GM21528 (cell line): ENCODE measurements at regions not wholly inside any gene's neighbourhood (a gene's known extent, or its start where the extent isn't known, plus 50 kb on each side); places are given as distances from the start of the nearest gene placed in this dataset.
"Not testable (repeated sequence)": the region's sequence is repeated elsewhere in the genome, so short reads cannot be mapped to it uniquely, and the experiment has no call there.

Experiments used
- ATAC-seq: cut with Tn5 transposase; IDR thresholded peaks from one replicate; pipeline ENCODE4 v1.9.1; 2021; ENCODE audit warnings: mild to moderate bottlenecking, moderate library complexity; ENCODE audit not compliant: unreplicated experiment, low FRiP score

DNA sequence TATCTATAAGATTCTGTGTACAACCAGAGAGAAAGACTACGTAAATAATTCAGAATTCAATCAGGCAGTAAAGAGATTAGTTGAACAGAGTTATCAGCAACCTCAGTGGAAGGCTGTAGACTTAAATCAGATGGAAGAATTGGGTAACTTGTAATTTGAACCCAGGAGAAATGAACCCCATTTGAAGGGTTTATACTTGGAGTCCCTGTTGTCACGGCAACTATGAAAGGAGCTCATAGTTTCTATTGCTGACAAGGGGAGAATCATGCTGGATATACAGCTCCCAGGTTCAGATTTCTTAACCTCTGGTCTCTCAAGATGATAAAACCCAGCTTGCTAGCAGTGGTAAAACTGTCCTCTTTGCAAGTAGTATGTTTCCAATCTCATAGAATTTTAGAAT, 54.4 kb upstream of the BMP4 start:
- no peak for ATAC-seq

GRCh38 chr14:54023027-54023426, 66.4 kb upstream of the BMP4 start:
- no peak for ATAC-seq

DNA sequence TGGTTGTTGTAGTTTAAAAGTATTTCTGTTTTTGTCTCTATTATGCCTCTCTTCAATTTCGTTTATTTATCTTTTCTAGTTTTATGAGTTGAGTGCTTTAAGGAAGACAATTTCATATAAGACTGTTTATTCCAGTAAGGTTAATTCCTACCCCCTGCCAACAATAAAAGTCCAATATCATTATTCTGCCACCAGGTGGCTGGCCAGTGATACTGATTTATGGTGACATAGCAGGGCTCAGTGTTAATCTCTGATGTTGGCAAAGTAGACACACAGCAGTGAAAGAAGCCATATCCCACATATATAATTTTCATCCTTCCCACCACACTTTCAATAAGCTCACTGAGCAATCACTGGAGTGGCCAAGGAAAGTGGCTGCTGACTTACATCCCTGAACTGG, 69.0 kb upstream of the BMP4 start:
- no peak for ATAC-seq

GRCh38 chr14:54026671-54027070, 70.0 kb upstream of the BMP4 start:
- ATAC-seq, result no peak

DNA sequence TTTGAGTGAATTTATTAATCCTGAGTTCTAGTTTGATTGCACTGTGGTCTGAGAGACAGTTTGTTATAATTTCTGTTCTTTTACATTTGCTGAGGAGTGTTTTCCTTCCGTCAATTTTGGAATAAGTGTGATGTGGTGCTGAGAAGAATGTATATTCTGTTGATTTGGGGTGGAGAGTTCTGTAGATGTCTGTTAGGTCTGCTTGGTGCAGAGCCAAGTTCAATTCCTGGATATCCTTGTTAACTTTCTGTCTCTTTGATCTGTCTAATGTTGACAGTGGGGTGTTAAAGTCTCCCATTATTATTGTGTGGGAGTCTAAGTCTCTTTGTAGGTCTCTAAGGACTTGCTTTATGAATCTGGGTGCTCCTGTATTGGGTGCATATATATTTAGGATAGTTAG, 74.4 kb upstream of the BMP4 start:
- ATAC-seq, result not testable (repeated sequence)

- ATAC-seq, result not testable (repeated sequence)
Measured at GRCh38 chr14:54033285-54033684, 76.7 kb upstream of the BMP4 start.

DNA sequence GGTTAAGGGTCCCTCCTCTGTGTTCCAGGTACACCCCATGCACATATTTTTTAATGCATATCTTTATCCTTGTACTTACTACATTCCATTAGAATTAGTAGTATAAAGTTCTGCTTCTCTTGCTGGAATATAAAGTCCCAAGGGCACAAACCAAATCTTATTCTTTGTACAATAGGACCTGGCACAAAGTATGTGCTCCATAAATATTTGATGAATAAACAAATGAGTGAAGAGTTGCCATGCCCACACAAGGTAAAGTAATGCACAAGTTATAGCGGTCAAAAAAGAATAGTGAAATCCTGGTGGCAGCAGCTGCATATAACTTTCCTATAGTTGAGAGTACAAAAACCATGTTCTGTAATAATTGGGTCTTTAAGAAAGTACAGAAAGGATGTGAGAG, 82.1 kb upstream of the BMP4 start:
- ATAC-seq, result no peak

- no peak for ATAC-seq
Measured at GRCh38 chr14:54039311-54039710, 82.7 kb upstream of the BMP4 start.

DNA sequence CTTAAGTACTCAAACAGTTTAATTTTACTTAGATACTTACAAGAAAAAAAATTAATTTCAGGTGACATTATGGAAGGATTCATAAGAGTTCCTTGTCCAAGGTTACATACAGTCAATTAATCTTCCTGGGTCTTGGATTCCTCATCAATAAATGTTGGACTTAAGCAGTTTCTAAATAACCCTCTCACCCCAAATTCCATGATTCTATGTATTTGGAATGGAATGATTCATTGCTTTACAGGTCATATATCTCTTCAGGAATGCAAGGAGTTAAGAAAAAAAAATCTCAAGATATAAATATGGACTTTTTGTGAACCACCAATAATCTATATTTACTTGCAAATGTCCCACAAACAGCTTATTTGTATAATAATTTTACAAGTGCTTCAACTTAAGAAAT, 84.2 kb upstream of the BMP4 start:
- ATAC-seq, result no peak

DNA sequence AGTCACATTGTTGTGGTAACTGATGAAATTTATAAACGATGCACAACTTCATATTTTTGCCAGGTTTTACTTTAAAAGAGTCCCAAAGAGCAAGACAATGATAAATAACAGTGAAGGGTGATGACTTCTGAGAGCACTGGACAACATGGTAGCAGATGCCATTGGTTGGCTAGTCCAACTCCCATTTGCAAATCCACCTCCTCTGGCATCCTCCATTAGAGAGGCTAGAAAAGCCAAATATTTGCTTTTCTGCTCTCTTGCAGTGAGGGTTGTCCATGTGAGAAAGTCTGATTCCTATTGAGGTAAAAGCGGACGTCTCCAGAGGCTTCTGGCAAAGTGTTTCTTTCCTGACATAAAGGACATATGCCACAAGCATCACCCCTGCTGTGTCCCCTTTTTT, 89.6 kb upstream of the BMP4 start:
- ATAC-seq, result no peak

DNA sequence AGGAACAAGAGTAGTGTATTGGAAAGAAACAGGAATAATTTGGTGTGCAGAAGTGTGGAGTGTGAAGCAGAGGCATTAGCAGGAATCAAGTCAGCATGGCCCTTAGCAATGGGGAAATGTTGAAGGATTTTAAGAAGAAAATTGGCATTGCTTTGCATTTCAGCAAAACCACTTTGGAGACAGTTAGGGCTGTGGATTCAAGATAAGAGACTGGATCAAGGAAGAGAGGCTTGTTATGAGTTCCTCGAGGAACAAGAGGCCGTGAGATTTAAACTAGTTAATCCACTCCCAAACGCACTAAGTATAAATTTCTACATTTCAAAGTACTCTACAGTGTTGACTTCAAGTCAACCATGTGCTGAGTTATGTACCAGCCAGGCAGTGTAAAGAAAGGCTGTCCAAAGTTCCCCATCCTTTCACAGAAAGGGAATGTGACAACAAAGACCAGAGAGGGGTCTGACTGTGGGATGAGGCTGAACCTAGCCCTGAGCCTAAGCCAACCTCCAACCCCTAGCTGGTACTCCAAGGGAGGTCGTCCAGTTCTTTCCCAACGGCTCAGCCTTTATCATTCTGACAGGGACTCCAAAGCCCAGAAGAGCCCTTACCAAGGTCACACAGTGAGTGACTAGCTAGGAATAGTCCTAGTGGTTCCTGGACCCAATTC, 91.2 kb upstream of the BMP4 start:
- no peak for ATAC-seq

- no peak for ATAC-seq
Measured at GRCh38 chr14:54048311-54048710, 91.7 kb upstream of the BMP4 start.

DNA sequence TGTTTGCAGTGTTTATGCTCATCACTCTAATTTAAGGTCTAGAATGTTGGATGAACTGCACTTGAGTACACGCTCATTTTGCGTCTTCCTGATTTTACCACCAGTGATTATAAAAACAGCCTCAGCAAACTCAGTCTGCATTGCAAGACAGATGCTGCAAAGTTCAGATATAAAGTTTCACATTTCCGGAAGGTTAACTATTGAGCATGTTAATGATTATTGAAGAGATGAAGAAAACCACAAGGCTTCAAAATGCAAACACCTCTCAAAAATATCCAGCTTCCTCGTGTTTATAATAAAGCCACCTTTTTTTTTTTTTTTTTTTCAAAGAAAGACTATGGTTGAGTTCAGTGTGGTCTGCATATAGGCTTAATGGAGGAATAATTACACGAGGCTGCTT, 92.1 kb upstream of the BMP4 start:
- ATAC-seq, result no peak

DNA sequence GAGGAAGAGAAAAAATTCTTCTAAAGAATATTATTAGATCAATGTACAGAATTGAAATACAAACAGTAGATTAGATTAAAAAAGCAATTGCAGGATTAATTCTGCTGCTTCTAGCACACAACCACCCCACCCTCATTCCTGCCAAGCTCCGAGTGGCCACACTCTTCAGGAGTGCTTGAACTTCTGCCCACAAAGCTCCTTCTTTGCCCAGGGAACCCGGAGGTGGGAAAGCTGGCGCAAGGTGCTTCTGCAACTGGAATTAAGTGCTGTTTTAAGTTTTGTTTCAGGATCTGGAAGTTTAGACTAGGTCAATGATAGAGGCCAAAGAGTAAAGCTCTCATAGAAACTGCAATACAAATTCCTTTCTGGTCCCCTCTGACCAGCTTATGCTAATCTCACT, 94.1 kb upstream of the BMP4 start:
- ATAC-seq, result no peak

- ATAC-seq, result no peak
Measured at GRCh38 chr14:54052696-54053385, 96.2 kb upstream of the BMP4 start.

DNA sequence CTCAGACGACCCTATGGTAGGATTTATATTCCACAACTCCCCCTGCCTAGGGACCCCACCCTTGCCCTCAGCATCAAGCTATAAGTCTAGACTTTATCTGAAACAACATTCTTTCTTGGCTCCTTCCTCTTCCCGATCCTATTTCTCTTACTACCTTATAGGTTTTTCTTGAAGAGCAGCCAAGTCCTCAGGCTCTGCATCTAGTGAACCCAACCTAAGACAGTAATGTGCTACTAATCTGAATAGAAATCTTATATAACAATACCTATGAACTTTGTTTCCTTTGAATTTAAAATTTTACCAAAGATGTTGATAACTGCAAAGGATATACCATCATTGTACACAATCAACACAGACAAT, 96.7 kb upstream of the BMP4 start:
- ATAC-seq, result no peak

DNA sequence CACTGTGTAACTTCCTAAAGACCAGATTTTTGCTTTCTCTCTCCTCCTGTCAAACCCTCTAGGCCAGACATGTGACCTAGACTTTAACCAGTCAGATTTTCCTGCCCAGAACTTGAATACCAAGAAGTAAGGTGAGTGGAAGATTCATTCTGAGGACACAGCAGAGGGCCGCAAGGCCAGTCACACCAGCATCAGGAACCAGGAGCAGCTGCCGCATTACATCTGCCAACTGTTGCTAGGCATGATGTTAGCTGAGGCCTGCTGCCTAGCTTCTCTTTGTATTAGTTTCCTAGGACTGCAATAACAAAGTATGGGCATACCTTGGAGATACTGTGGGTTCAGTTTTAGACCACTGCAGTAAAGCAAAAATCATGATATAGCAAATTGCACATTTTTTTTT, 101.9 kb upstream of the BMP4 start:
- ATAC-seq, result no peak

DNA sequence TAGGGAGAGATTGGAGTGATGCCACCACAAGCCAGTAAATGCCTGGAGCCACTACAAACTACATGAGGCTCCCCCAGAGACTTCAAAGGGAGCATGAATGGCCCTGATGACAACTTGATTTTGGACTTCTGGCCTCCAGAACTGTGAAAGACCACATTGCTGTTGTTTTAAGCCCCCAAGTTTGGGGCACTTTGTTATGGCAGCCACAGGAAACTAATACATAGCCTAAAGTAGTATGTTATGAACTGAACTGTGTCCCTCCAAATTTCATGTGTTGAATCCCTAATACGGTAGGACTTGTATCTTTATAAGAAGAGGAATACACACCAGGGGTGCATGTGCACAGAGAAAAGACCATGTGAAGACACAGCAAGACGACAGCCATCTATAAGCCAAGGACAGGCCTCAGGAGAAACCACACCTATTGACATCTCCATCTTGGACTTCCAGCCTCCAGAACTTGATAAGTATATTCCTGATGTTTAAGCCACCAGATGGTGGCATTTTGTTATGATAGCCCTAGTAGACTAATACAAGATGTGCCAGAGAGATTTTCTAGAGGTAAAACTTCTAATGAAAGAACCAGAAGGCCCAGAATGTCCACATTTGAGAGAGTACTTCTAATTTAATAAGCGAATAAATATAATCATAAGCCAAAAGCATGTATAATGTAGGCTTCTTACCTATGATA, 127.1 kb upstream of the BMP4 start:
- no peak for ATAC-seq

- no peak for ATAC-seq
Measured at GRCh38 chr14:54085232-54085761, 128.7 kb upstream of the BMP4 start.

GRCh38 chr14:54085841-54086240, 129.2 kb upstream of the BMP4 start:
- ATAC-seq, result no peak

- ATAC-seq, result no peak
Measured at GRCh38 chr14:54086767-54087166, 130.1 kb upstream of the BMP4 start.

- no peak for ATAC-seq
Measured at GRCh38 chr14:54087376-54087775, 130.8 kb upstream of the BMP4 start.
